Activated CD8-positive, alpha-beta T cell treated with anti-CD3 and anti-CD28 coated beads for 36 hours (primary cell): ENCODE measurements at regions not wholly inside any gene's neighbourhood (a gene's known extent, or its start where the extent isn't known, plus 50 kb on each side); places are given as distances from the start of the nearest gene placed in this dataset.

Experiments used
- ATAC-seq: fragments of 200-7000 bp; cut with Tn5 transposase; one replicate; pipeline ENCODE4 v1.10.0; 2021; ENCODE audit warnings: mild to moderate bottlenecking, moderate library complexity
- CTCF ChIA-PET: fragments of 350-600 bp; sonication (Branson Sonifier 250); formaldehyde crosslinking; loops from one replicate; lab custom pipeline; 2021; ENCODE audit warnings: antibody characterized with exemption; lab: Charles Lee
- POLR2A ChIA-PET: fragments of 350-600 bp; sonication (Branson Sonifier 250); formaldehyde crosslinking; loops from one replicate; lab custom pipeline; 2021; ENCODE audit warnings: antibody characterized with exemption; lab: Charles Lee
- DNase-seq: peaks from one replicate; pipeline ENCODE4 v3.0.0-alpha.2; 2020
- H3K27ac Mint-ChIP-seq: one replicate; pipeline ENCODE4 v1.8.0; 2021; ENCODE audit warnings: mild to moderate bottlenecking, mixed read lengths
- H3K27me3 Mint-ChIP-seq: one replicate; pipeline ENCODE4 v1.8.0; 2021; ENCODE audit warnings: mixed read lengths
- H3K36me3 Mint-ChIP-seq: one replicate; pipeline ENCODE4 v1.8.0; 2021; ENCODE audit warnings: low read depth, mixed read lengths
- H3K4me1 Mint-ChIP-seq: one replicate; pipeline ENCODE4 v1.8.0; 2021; ENCODE audit warnings: low read depth, mixed read lengths
- H3K4me3 Mint-ChIP-seq: one replicate; pipeline ENCODE4 v1.8.0; 2021; ENCODE audit warnings: mild to moderate bottlenecking, moderate library complexity, mixed read lengths
- H3K9me3 Mint-ChIP-seq: one replicate; pipeline ENCODE4 v1.8.0; 2021; ENCODE audit warnings: mixed read lengths
- CTCF ChIP-seq: fragments of 200-600 bp; IDR thresholded peaks from one replicate; pipeline ENCODE4 v1.8.0; 2022; ENCODE audit warnings: antibody characterized with exemption, mild to moderate bottlenecking
- intact Hi-C: fragments of 100-400 bp; cut with micrococcal nuclease; formaldehyde crosslinking; loops from one replicate; pipeline ENCODE4 v1.10.0; 2022

- ATAC-seq (no peak), DNase-seq (no peak)
- Mint-ChIP-seq H3K4me3 (no peak overlapping the region), H3K4me1 (no peaks in the 10 kb centered on the region), H3K36me3 (no peaks in the 10 kb centered on the region), H3K9me3 (no peaks in the 10 kb centered on the region), H3K27me3 (no peaks in the 10 kb centered on the region), H3K27ac (no peak overlapping the region)
- CTCF ChIA-PET, result no interaction called here
- TF ChIP-seq CTCF, result no peak
- intact Hi-C loops, result no loop called here
- POLR2A ChIA-PET, result no interaction called here
These were observed 830.4 kb upstream of the COBL start for GRCh38 chr7:52146871-52147634.

- intact Hi-C loops, result no loop called here
- ChIA-PET POLR2A (no interaction called here), CTCF (no interaction called here)
- H3K4me1 Mint-ChIP-seq, result no peaks in the 10 kb centered on the region
- no peak overlapping the region for H3K4me3 Mint-ChIP-seq
- ATAC-seq (no peak), DNase-seq (no peak)
- peaks cover 7% of the 10 kb centered on the region for H3K9me3 Mint-ChIP-seq
- H3K36me3 Mint-ChIP-seq, result no peaks in the 10 kb centered on the region
- TF ChIP-seq CTCF, result no peak
- no peak overlapping the region for H3K27ac Mint-ChIP-seq
- H3K27me3 Mint-ChIP-seq, result no peaks in the 10 kb centered on the region
These were observed 826.6 kb upstream of the COBL start for GRCh38 chr7:52143219-52143618.

- intact Hi-C loops, result no loop called here
- H3K4me3 Mint-ChIP-seq, result no peak overlapping the region
- no peak for TF ChIP-seq CTCF
- peaks cover 13% of the 10 kb centered on the region for H3K9me3 Mint-ChIP-seq
- ChIA-PET POLR2A (no interaction called here), CTCF (interaction anchor here (0.9 kb wide), 1 partner anchor 16 kb away, joined by 3 read pairs; no protein-coding TSS in a partner anchor)
- no peaks in the 10 kb centered on the region for H3K27me3 Mint-ChIP-seq
- no peaks in the 10 kb centered on the region for H3K4me1 Mint-ChIP-seq
- H3K27ac Mint-ChIP-seq, result no peak overlapping the region
- ATAC-seq (no peak), DNase-seq (no peak)
- no peaks in the 10 kb centered on the region for H3K36me3 Mint-ChIP-seq
These were observed 824.2 kb upstream of the COBL start for GRCh38 chr7:52140851-52141250.

- no peak for TF ChIP-seq CTCF
- peaks cover 17% of the 10 kb centered on the region for H3K9me3 Mint-ChIP-seq
- POLR2A ChIA-PET, result no interaction called here
- ATAC-seq, result no peak
- no peak overlapping the region for H3K27ac Mint-ChIP-seq
- DNase-seq, result no peak
- H3K4me3 Mint-ChIP-seq, result no peak overlapping the region
- no peaks in the 10 kb centered on the region for H3K4me1 Mint-ChIP-seq
- H3K27me3 Mint-ChIP-seq, result no peaks in the 10 kb centered on the region
- CTCF ChIA-PET, result no interaction called here
- H3K36me3 Mint-ChIP-seq, result no peaks in the 10 kb centered on the region
- intact Hi-C loops, result no loop called here
These were observed 818.8 kb upstream of the COBL start for GRCh38 chr7:52135403-52135802.

GRCh38 chr7:52129278-52129677 is 812.7 kb upstream of the COBL start:
- Mint-ChIP-seq H3K36me3 (no peaks in the 10 kb centered on the region), H3K27me3 (no peaks in the 10 kb centered on the region), H3K4me1 (no peaks in the 10 kb centered on the region), H3K27ac (no peak overlapping the region), H3K9me3 (peaks cover 7% of the 10 kb centered on the region), H3K4me3 (no peak overlapping the region)
- no peak for TF ChIP-seq CTCF
- intact Hi-C loops, result no loop called here
- ChIA-PET POLR2A (no interaction called here), CTCF (no interaction called here)
- DNase-seq (no peak), ATAC-seq (no peak)
